HepG2 (cell line): ENCODE measurements at regions not wholly inside any gene's neighbourhood (a gene's known extent, or its start where the extent isn't known, plus 50 kb on each side); places are given as distances from the start of the nearest gene placed in this dataset.

Source experiments
- ATAC-seq: fragments of 200-7000 bp; cut with Tn5 transposase; 3 replicates; pipeline ENCODE4 v1.9.1; 2020; ENCODE audit warnings: mild to moderate bottlenecking, moderate library complexity
- BruUV-seq: library from RNA; stranded (reverse); fragments of 400-500 nt; replicated peaks from 2 replicates; lab custom pipeline; 2021; lab: Mats Ljungman, UMichigan
- CTCF ChIA-PET: fragments of 300-600 bp; formaldehyde crosslinking; extraction: SDS; loops from one replicate; lab custom pipeline; 2021; ENCODE audit warnings: low total read pairs, inconsistent platforms, low intra/inter-chr PET ratio; lab: Yijun Ruan, JAX
- POLR2A ChIA-PET: fragments of 350-600 bp; sonication (Branson Sonifier 250); formaldehyde crosslinking; loops from one replicate; lab custom pipeline; 2020; ENCODE audit warnings: antibody characterized with exemption, inconsistent platforms; lab: Yijun Ruan, JAX
- DNase-seq: peaks from one replicate; pipeline ENCODE4 v3.0.0-alpha.2; 2015; ENCODE audit warnings: low spot score
- FAIRE-seq: peaks from 3 replicates; lab custom pipeline; 2011; peaks lifted over from hg19 to GRCh38; lab: Jason Lieb, UNC
- H2AFZ ChIP-seq: one replicate; pipeline ENCODE4 v1.6.1; 2011; ENCODE audit warnings: low read length, inconsistent platforms
- H3K27ac ChIP-seq: fragments of 300-600 bp; 3 replicates; pipeline ENCODE4 v1.8.0; 2011; ENCODE audit warnings: mixed run types, mild to moderate bottlenecking, mixed read lengths, low read length, inconsistent platforms; ENCODE audit not compliant: insufficient read depth; ENCODE audit errors: extremely low read length
- H3K27me3 ChIP-seq, 2 experiments: fragments of 200-600 bp in 1 of 2; 2 replicates in 1 of 2; 3 replicates in 1 of 2; pipeline versions ENCODE4 v1.6.0 to v1.8.0; 2011; ENCODE audit warnings: low read length in 2 of 2, mild to moderate bottlenecking in 2 of 2, moderate library complexity in 2 of 2, inconsistent platforms in 1 of 2; ENCODE audit not compliant: insufficient read depth in 2 of 2, control insufficient read depth in 1 of 2
- H3K36me3 ChIP-seq, 2 experiments: fragments of 200-600 bp in 1 of 2; replicated peaks in 1 of 2; 2 replicates in 1 of 2; 3 replicates in 1 of 2; pipeline versions ENCODE4 v1.5.1 to v1.8.0; 2011; ENCODE audit warnings: low read length in 2 of 2, inconsistent platforms in 1 of 2; ENCODE audit not compliant: insufficient read depth in 2 of 2, control insufficient read depth in 1 of 2
- H3K4me1 ChIP-seq: 2 replicates; pipeline ENCODE4 v1.5.1; 2012; ENCODE audit warnings: low read length, inconsistent platforms; ENCODE audit not compliant: insufficient read depth
- H3K4me2 ChIP-seq: 2 replicates; pipeline ENCODE4 v1.6.0; 2011; ENCODE audit warnings: low read depth, low read length, inconsistent platforms
- H3K4me3 ChIP-seq, 3 experiments: fragments of 200-600 bp in 1 of 3; sonication (generic), shearing (Covaris generic) in 1 of 3; replicated peaks in 1 of 3; 2 replicates each; pipeline ENCODE4 v1.5.1; 2011 to 2016; ENCODE audit warnings: low read length in 3 of 3, inconsistent platforms in 2 of 3, low read depth in 2 of 3, mild to moderate bottlenecking in 2 of 3, control low read depth in 1 of 3, mixed read lengths in 1 of 3; ENCODE audit not compliant: insufficient read depth in 1 of 3
- H3K79me2 ChIP-seq: one replicate; pipeline ENCODE4 v1.6.1; 2011; ENCODE audit warnings: low read length, inconsistent platforms; ENCODE audit not compliant: insufficient read depth
- H3K9ac ChIP-seq: 2 replicates; pipeline ENCODE4 v1.6.0; 2011; ENCODE audit warnings: mild to moderate bottlenecking, low read depth, low read length, inconsistent platforms; ENCODE audit not compliant: insufficient read depth
- H3K9me3 ChIP-seq: 2 replicates; pipeline ENCODE4 v1.5.1; 2012; ENCODE audit warnings: mild to moderate bottlenecking, low read length
- H4K20me1 ChIP-seq: 2 replicates; pipeline ENCODE4 v1.6.0; 2011; ENCODE audit warnings: inconsistent platforms, mild to moderate bottlenecking, low read length, moderate library complexity; ENCODE audit not compliant: insufficient read depth
- CBX5 ChIP-seq: sonication (generic); formaldehyde crosslinking; IDR thresholded peaks from 2 replicates; pipeline ENCODE4 v1.4.0; 2020; ENCODE audit warnings: missing genetic modification reagents, borderline replicate concordance
- ERF ChIP-seq: IDR thresholded peaks from 2 replicates; pipeline ENCODE4 v1.6.1; 2018; ENCODE audit warnings: missing biosample characterization, missing genetic modification reagents
- HNRNPH1 ChIP-seq: fragments of 200-400 bp; formaldehyde crosslinking; optimal IDR thresholded peaks from 2 replicates; pipeline ENCODE3; 2017; ENCODE audit warnings: mild to moderate bottlenecking, low read depth, low read length
- MAFK ChIP-seq, 2 experiments: IDR thresholded peaks in 1 of 2; conservative IDR thresholded peaks in 1 of 2; 2 replicates each; pipeline ENCODE4 v1.6.1; 2011; ENCODE audit warnings: improper control_type of control experiment in 2 of 2, low read length in 2 of 2
- NFKB2 ChIP-seq: sonication (generic); formaldehyde crosslinking; IDR thresholded peaks from 2 replicates; pipeline ENCODE4 v1.4.0; 2020; ENCODE audit warnings: missing genetic modification reagents, borderline replicate concordance
- ONECUT2 ChIP-seq: sonication (generic); formaldehyde crosslinking; IDR thresholded peaks from 2 replicates; pipeline ENCODE4 v1.4.0; 2020; ENCODE audit warnings: missing genetic modification reagents
- SALL2 ChIP-seq: sonication (generic); formaldehyde crosslinking; IDR thresholded peaks from 2 replicates; pipeline ENCODE4 v1.8.1; 2023; ENCODE audit warnings: mild to moderate bottlenecking, missing genetic modification reagents, inconsistent platforms
- XRCC5 ChIP-seq: fragments of 200-400 bp; formaldehyde crosslinking; optimal IDR thresholded peaks from 2 replicates; pipeline ENCODE3; 2017; ENCODE audit warnings: mild to moderate bottlenecking, low read length
- YY1 ChIP-seq: IDR thresholded peaks from 2 replicates; pipeline ENCODE4 v1.6.1; 2011; ENCODE audit warnings: low read length, low read depth, moderate library complexity, mild to moderate bottlenecking; ENCODE audit not compliant: insufficient read depth, insufficient replicate concordance
- ZC3H13 ChIP-seq: sonication (generic); formaldehyde crosslinking; IDR thresholded peaks from 2 replicates; pipeline ENCODE4 v1.8.1; 2023; ENCODE audit warnings: mild to moderate bottlenecking, missing genetic modification reagents, moderate library complexity
- ZNF24 ChIP-seq: fragments of 450-650 bp; IDR thresholded peaks from 2 replicates; pipeline ENCODE4 v1.6.1; 2017; ENCODE audit warnings: antibody characterized with exemption, mild to moderate bottlenecking
- ZNF3 ChIP-seq: IDR thresholded peaks from 2 replicates; pipeline ENCODE4 v1.7.0; 2017; ENCODE audit warnings: inconsistent platforms
- ZNF333 ChIP-seq: sonication (generic); formaldehyde crosslinking; IDR thresholded peaks from 2 replicates; pipeline ENCODE4 v1.4.0; 2020; ENCODE audit warnings: mild to moderate bottlenecking, missing genetic modification reagents, borderline replicate concordance
- ZNF354B ChIP-seq: sonication (generic); formaldehyde crosslinking; IDR thresholded peaks from 2 replicates; pipeline ENCODE4 v1.8.0; 2022; ENCODE audit warnings: mild to moderate bottlenecking, missing genetic modification reagents
- ZNF761 ChIP-seq: sonication (generic); formaldehyde crosslinking; conservative IDR thresholded peaks from 2 replicates; pipeline ENCODE4 v1.4.0; 2020; ENCODE audit warnings: mild to moderate bottlenecking, missing genetic modification reagents
- ZNF782 ChIP-seq: sonication (generic); formaldehyde crosslinking; IDR thresholded peaks from 2 replicates; pipeline ENCODE4 v1.4.0; 2020; ENCODE audit warnings: missing genetic modification reagents, mild to moderate bottlenecking, borderline replicate concordance
- ZNF878 ChIP-seq: sonication (generic); formaldehyde crosslinking; IDR thresholded peaks from 2 replicates; pipeline ENCODE4 v1.8.1; 2023; ENCODE audit warnings: mild to moderate bottlenecking, missing genetic modification reagents, moderate library complexity
- WGBS: methylation state at CpG from one replicate; pipeline ENCODE4 v1.1.6; 2017; ENCODE audit warnings: low lambda C conversion rate; 5-methylcytosine and 5-hydroxymethylcytosine counted together
- in situ Hi-C: cut with HindIII; loops from 2 replicates; pipeline ENCODE4 v1.10.0; 2017; ENCODE audit warnings: low pct_unique_long_range_greater_than_20kb; ENCODE audit not compliant: extremely low pct_ligation_motif_present
- intact Hi-C: fragments of 100-400 bp; cut with micrococcal nuclease; formaldehyde crosslinking; loops from one replicate; pipeline ENCODE4 v1.10.0; 2022; ENCODE audit not compliant: unreplicated experiment
- TF ChIP-seq, protein P1 (sequence below): sonication (generic); formaldehyde crosslinking; IDR thresholded peaks from 2 replicates; pipeline ENCODE4 v1.5.0; 2020; ENCODE audit warnings: missing genetic modification reagents
- TF ChIP-seq, protein P2 (sequence below): sonication (generic); formaldehyde crosslinking; IDR thresholded peaks from 2 replicates; pipeline ENCODE4 v1.9.0; 2022; ENCODE audit warnings: low read depth, missing genetic modification reagents
- TF ChIP-seq, protein P3 (sequence below): sonication (generic); formaldehyde crosslinking; IDR thresholded peaks from 2 replicates; pipeline ENCODE4 v1.4.0; 2020; ENCODE audit warnings: missing genetic modification reagents

DNA sequence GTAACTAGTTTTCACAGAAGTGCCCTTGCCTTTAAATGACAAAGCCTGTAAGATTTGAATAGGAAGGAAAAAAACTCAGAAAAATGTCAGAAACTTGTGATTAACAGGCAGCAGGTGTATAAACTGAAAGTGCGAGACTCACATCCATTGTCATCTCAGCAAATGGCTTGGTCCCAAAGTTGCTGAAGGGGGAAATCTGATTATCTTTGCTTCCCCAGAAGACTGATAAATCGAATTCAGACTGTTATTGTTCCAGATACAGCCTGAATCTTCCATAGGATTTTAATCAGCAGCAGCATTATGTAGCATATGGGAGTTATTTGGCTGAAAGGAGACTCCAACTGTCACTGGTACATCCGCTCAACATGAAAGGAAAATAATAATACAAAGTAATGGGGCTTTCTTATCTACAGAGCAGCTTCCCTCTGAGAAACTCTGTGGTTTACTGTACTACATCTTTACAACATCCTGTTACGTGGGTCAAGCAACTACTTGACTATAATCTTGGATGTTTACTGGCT lies 550.4 kb upstream of the CCDC54 start:
- no peak overlapping the region for H3K4me2 ChIP-seq
- BruUV-seq: no TSS peak
- H3K9ac ChIP-seq: no peak overlapping the region
- in situ Hi-C loops (no loop called here), intact Hi-C loops (no loop called here)
- no peaks in the 10 kb centered on the region for H3K27me3 ChIP-seq
- DNase-seq: no peak
- POLR2A ChIA-PET: no interaction called here
- ATAC-seq: no peak
- H3K4me1 ChIP-seq: no peaks in the 10 kb centered on the region
- 24% methylated on average over 4 of the region's 4 CpGs for WGBS
- peaks cover 6% of the 10 kb centered on the region; the same call in 1 of the 2 replicates for H3K9me3 ChIP-seq
- no peak overlapping the region for H3K27ac ChIP-seq
- H4K20me1 ChIP-seq: no peaks in the 10 kb centered on the region
- no peak overlapping the region for H3K4me3 ChIP-seq
- no peaks in the 10 kb centered on the region for H3K79me2 ChIP-seq
- no peaks in the 10 kb centered on the region for H3K36me3 ChIP-seq
- CTCF ChIA-PET: no interaction called here
- H2AFZ ChIP-seq: no peak overlapping the region
- TF ChIP-seq, protein P1, sequence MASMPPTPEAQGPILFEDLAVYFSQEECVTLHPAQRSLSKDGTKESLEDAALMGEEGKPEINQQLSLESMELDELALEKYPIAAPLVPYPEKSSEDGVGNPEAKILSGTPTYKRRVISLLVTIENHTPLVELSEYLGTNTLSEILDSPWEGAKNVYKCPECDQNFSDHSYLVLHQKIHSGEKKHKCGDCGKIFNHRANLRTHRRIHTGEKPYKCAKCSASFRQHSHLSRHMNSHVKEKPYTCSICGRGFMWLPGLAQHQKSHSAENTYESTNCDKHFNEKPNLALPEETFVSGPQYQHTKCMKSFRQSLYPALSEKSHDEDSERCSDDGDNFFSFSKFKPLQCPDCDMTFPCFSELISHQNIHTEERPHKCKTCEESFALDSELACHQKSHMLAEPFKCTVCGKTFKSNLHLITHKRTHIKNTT (CRISPR knock-in tag): no peak
- no peak for TF ChIP-seq ZNF3 (CRISPR knock-in tag)
- TF ChIP-seq ERF: no peak
- no peak for TF ChIP-seq MAFK (conservative IDR thresholded peaks at IDR 0.05 in 1 of 2, IDR thresholded peaks at IDR 0.05 in 1 of 2; ENCODE audit: low read length in 2 of 2)
- TF ChIP-seq NFKB2 (CRISPR knock-in tag): no peak
- no peak for TF ChIP-seq CBX5
- TF ChIP-seq, protein P2, sequence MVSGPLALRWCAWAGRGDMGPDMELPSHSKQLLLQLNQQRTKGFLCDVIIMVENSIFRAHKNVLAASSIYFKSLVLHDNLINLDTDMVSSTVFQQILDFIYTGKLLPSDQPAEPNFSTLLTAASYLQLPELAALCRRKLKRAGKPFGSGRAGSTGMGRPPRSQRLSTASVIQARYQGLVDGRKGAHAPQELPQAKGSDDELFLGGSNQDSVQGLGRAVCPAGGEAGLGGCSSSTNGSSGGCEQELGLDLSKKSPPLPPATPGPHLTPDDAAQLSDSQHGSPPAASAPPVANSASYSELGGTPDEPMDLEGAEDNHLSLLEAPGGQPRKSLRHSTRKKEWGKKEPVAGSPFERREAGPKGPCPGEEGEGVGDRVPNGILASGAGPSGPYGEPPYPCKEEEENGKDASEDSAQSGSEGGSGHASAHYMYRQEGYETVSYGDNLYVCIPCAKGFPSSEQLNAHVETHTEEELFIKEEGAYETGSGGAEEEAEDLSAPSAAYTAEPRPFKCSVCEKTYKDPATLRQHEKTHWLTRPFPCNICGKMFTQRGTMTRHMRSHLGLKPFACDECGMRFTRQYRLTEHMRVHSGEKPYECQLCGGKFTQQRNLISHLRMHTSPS (CRISPR knock-in tag): no peak
- no peak for TF ChIP-seq ONECUT2 (CRISPR knock-in tag)
- TF ChIP-seq XRCC5: no peak
- no peak for TF ChIP-seq HNRNPH1
- TF ChIP-seq YY1: no peak
- no peak for TF ChIP-seq ZNF24
- TF ChIP-seq, protein P3, sequence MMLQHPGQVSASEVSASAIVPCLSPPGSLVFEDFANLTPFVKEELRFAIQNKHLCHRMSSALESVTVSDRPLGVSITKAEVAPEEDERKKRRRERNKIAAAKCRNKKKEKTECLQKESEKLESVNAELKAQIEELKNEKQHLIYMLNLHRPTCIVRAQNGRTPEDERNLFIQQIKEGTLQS (CRISPR knock-in tag): no peak
- no peak for TF ChIP-seq ZNF878 (CRISPR knock-in tag)
- no peak for TF ChIP-seq ZC3H13
- no peak for TF ChIP-seq ZNF354B
- no peak for TF ChIP-seq ZNF333
- TF ChIP-seq ZNF782: no peak
- no peak for TF ChIP-seq ZNF761 (CRISPR knock-in tag)
- no peak for TF ChIP-seq SALL2 (CRISPR knock-in tag)
- FAIRE-seq: no peak
